Neural cell (in vitro differentiated cells): ENCODE measurements at regions not wholly inside any gene's neighbourhood (a gene's known extent, or its start where the extent isn't known, plus 50 kb on each side); places are given as distances from the start of the nearest gene placed in this dataset.

Source experiments
- H2AFZ ChIP-seq: fragments of 200-600, 300-800 bp; sonication (generic), shearing (Covaris generic); 2 replicates; pipeline ENCODE4 v1.6.0; 2014; ENCODE audit warnings: low read depth, mild to moderate bottlenecking, antibody characterized with exemption, low read length, moderate library complexity
- H3F3A ChIP-seq: fragments of 200-600 bp; shearing (Covaris generic); 2 replicates; pipeline ENCODE4 v1.6.1; 2016; ENCODE audit warnings: mild to moderate bottlenecking, moderate library complexity, mixed read lengths, antibody characterized with exemption, low read length; ENCODE audit not compliant: insufficient read depth, poor library complexity, severe bottlenecking
- H3K27ac ChIP-seq: fragments of 200-600, 300-800 bp; sonication (generic), shearing (Covaris generic); 2 replicates; pipeline ENCODE4 v1.5.1; 2014; ENCODE audit warnings: mild to moderate bottlenecking, low read length, moderate library complexity
- H3K27me3 ChIP-seq: fragments of 300-800, 200-600 bp; sonication (generic), shearing (Covaris generic); 2 replicates; pipeline ENCODE4 v1.6.0; 2014; ENCODE audit warnings: mild to moderate bottlenecking, low read depth, low read length, moderate library complexity; ENCODE audit not compliant: insufficient read depth
- H3K36me3 ChIP-seq: fragments of 300-800, 200-600 bp; sonication (generic), shearing (Covaris generic); 2 replicates; pipeline ENCODE4 v1.5.1; 2014; ENCODE audit warnings: mild to moderate bottlenecking, antibody characterized with exemption, low read length, moderate library complexity; ENCODE audit not compliant: insufficient read depth
- H3K4me2 ChIP-seq: fragments of 300-800, 200-600 bp; sonication (generic), shearing (Covaris generic); 2 replicates; pipeline ENCODE4 v1.6.0; 2014; ENCODE audit warnings: mild to moderate bottlenecking, low read length
- H3K4me3 ChIP-seq: fragments of 300-800, 200-600 bp; sonication (generic), shearing (Covaris generic); 2 replicates; pipeline ENCODE4 v1.5.1; 2014; ENCODE audit warnings: mild to moderate bottlenecking, low read length, moderate library complexity
- H3K79me2 ChIP-seq: fragments of 200-600 bp; shearing (Covaris generic); replicated peaks from 2 replicates; pipeline ENCODE4 v1.6.0; 2014; ENCODE audit warnings: mild to moderate bottlenecking, low read length, moderate library complexity; ENCODE audit not compliant: insufficient read depth
- H3K9ac ChIP-seq: fragments of 300-800, 200-600 bp; sonication (generic), shearing (Covaris generic); 2 replicates; pipeline ENCODE4 v1.6.1; 2016; ENCODE audit warnings: mild to moderate bottlenecking, low read length, mixed read lengths
- H3K9me2 ChIP-seq: fragments of 200-600 bp; shearing (Covaris generic); 2 replicates; pipeline ENCODE4 v1.6.1; 2016; ENCODE audit warnings: mild to moderate bottlenecking, low read length, mixed read lengths; ENCODE audit not compliant: insufficient read depth
- H3K9me3 ChIP-seq: fragments of 200-600, 300-800 bp; sonication (generic), shearing (Covaris generic); 2 replicates; pipeline ENCODE4 v1.6.1; 2016; ENCODE audit warnings: mild to moderate bottlenecking, mixed run types, low read length, moderate library complexity, mixed read lengths
- H4K20me1 ChIP-seq: fragments of 200-600 bp; shearing (Covaris generic); 2 replicates; pipeline ENCODE4 v1.6.1; 2016; ENCODE audit warnings: mild to moderate bottlenecking, mixed run types; ENCODE audit not compliant: insufficient read depth
- EP300 ChIP-seq: fragments of 450-650 bp; conservative IDR thresholded peaks from 2 replicates; pipeline ENCODE4 v1.6.1; 2014; ENCODE audit warnings: antibody characterized with exemption, mild to moderate bottlenecking, moderate library complexity; ENCODE audit not compliant: poor library complexity, severe bottlenecking
- EZH2 ChIP-seq: fragments of 200-600, 300-800 bp; shearing (Covaris generic), sonication (generic); IDR thresholded peaks from 2 replicates; pipeline ENCODE4 v1.6.1; 2014; ENCODE audit warnings: antibody characterized with exemption, low read length, borderline replicate concordance, mild to moderate bottlenecking; ENCODE audit not compliant: insufficient read depth, poor library complexity, severe bottlenecking
- MXI1 ChIP-seq: fragments of 450-650 bp; conservative IDR thresholded peaks from 2 replicates; pipeline ENCODE4 v1.6.1; 2014; ENCODE audit warnings: antibody characterized with exemption, mild to moderate bottlenecking; ENCODE audit not compliant: poor library complexity, severe bottlenecking
- POLR2AphosphoS5 ChIP-seq: IDR thresholded peaks from 2 replicates; pipeline ENCODE4 v1.6.1; 2012
- RAD21 ChIP-seq: fragments of 450-650 bp; conservative IDR thresholded peaks from 2 replicates; pipeline ENCODE4 v1.6.1; 2014; ENCODE audit warnings: antibody characterized with exemption, mild to moderate bottlenecking, moderate library complexity
- SMC3 ChIP-seq: fragments of 450-650 bp; conservative IDR thresholded peaks from 2 replicates; pipeline ENCODE4 v1.6.1; 2014; ENCODE audit warnings: antibody characterized with exemption, mild to moderate bottlenecking, moderate library complexity; ENCODE audit not compliant: poor library complexity
- TAF1 ChIP-seq: IDR thresholded peaks from 2 replicates; pipeline ENCODE4 v1.6.1; 2012; ENCODE audit warnings: low read depth
- TF ChIP-seq, protein P1 (sequence below): IDR thresholded peaks from 2 replicates; pipeline ENCODE4 v1.6.1; 2012; ENCODE audit warnings: borderline replicate concordance
- TF ChIP-seq, protein P2 (sequence below): fragments of 450-650 bp; IDR thresholded peaks from 2 replicates; pipeline ENCODE4 v1.5.1; 2014; ENCODE audit warnings: antibody characterized with exemption, mild to moderate bottlenecking, moderate library complexity; ENCODE audit not compliant: poor library complexity, severe bottlenecking

DNA sequence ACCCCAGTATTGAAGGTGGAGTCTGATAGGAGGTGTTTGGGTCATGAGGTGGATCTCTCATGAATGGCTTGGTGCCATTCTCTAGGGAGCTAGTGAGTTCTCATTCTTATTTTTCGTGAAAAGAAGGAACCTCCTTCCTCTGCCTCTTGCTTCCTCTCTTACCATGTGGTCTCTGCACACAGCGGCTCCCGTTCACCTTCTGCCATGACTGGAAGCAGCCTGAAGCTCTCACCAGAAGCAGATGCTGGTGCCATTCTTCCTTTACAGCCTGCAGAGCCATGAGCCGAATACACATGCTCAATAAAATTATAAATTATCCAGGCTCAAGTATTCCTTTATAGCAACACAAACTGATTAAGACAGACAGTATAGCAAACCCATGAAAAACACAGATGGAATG lies 545.1 kb upstream of the C16orf82 start:
- Histone ChIP-seq H3K36me3 (no peaks in the 10 kb centered on the region), H4K20me1 (no peaks in the 10 kb centered on the region), H2AFZ (no peak overlapping the region), H3K9ac (no peak overlapping the region), H3K27ac (no peak overlapping the region), H3K9me2 (no peaks in the 10 kb centered on the region), H3K9me3 (no peaks in the 10 kb centered on the region), H3K79me2 (no peaks in the 10 kb centered on the region), H3F3A (no peaks in the 10 kb centered on the region), H3K4me3 (no peak overlapping the region), H3K4me2 (no peak overlapping the region), H3K27me3 (no peaks in the 10 kb centered on the region)
- TF ChIP-seq, protein P1, sequence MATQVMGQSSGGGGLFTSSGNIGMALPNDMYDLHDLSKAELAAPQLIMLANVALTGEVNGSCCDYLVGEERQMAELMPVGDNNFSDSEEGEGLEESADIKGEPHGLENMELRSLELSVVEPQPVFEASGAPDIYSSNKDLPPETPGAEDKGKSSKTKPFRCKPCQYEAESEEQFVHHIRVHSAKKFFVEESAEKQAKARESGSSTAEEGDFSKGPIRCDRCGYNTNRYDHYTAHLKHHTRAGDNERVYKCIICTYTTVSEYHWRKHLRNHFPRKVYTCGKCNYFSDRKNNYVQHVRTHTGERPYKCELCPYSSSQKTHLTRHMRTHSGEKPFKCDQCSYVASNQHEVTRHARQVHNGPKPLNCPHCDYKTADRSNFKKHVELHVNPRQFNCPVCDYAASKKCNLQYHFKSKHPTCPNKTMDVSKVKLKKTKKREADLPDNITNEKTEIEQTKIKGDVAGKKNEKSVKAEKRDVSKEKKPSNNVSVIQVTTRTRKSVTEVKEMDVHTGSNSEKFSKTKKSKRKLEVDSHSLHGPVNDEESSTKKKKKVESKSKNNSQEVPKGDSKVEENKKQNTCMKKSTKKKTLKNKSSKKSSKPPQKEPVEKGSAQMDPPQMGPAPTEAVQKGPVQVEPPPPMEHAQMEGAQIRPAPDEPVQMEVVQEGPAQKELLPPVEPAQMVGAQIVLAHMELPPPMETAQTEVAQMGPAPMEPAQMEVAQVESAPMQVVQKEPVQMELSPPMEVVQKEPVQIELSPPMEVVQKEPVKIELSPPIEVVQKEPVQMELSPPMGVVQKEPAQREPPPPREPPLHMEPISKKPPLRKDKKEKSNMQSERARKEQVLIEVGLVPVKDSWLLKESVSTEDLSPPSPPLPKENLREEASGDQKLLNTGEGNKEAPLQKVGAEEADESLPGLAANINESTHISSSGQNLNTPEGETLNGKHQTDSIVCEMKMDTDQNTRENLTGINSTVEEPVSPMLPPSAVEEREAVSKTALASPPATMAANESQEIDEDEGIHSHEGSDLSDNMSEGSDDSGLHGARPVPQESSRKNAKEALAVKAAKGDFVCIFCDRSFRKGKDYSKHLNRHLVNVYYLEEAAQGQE, result no peak
- TF ChIP-seq MXI1 (no peak), TAF1 (no peak), POLR2AphosphoS5 (no peak), EP300 (no peak), SMC3 (no peak), RAD21 (no peak), EZH2 (no peak)
- TF ChIP-seq, protein P2, sequence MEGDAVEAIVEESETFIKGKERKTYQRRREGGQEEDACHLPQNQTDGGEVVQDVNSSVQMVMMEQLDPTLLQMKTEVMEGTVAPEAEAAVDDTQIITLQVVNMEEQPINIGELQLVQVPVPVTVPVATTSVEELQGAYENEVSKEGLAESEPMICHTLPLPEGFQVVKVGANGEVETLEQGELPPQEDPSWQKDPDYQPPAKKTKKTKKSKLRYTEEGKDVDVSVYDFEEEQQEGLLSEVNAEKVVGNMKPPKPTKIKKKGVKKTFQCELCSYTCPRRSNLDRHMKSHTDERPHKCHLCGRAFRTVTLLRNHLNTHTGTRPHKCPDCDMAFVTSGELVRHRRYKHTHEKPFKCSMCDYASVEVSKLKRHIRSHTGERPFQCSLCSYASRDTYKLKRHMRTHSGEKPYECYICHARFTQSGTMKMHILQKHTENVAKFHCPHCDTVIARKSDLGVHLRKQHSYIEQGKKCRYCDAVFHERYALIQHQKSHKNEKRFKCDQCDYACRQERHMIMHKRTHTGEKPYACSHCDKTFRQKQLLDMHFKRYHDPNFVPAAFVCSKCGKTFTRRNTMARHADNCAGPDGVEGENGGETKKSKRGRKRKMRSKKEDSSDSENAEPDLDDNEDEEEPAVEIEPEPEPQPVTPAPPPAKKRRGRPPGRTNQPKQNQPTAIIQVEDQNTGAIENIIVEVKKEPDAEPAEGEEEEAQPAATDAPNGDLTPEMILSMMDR, result no peak

DNA sequence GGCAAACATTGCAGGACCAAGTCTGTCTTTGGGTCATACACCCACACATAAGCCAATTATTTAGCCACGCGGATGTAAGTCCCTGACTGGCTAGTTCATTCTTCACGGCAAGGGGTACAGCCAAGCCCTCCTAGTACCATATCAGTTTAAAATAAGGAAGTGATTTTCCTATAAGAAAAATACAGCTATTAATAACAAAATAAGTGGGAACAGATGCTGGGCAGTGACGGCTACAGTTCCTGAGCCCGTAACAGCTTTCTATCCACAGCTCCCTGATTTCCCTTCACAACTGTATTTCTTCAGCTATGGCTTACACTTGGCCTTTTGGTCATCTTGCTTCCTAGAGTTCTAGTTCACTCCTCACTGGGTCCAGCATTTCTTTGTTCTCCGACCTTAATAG lies 542.4 kb upstream of the C16orf82 start:
- no peak overlapping the region for H3K4me3 ChIP-seq
- H3K9me2 ChIP-seq, result no peaks in the 10 kb centered on the region
- no peak for TF ChIP-seq RAD21
- TF ChIP-seq, protein P1, result no peak
- no peak overlapping the region for H2AFZ ChIP-seq
- no peaks in the 10 kb centered on the region for H4K20me1 ChIP-seq
- H3K27ac ChIP-seq, result no peak overlapping the region
- H3K79me2 ChIP-seq, result no peaks in the 10 kb centered on the region
- H3K9ac ChIP-seq, result no peak overlapping the region
- no peaks in the 10 kb centered on the region for H3K9me3 ChIP-seq
- H3K36me3 ChIP-seq, result no peaks in the 10 kb centered on the region
- no peak overlapping the region for H3K4me2 ChIP-seq
- H3F3A ChIP-seq, result no peaks in the 10 kb centered on the region
- no peaks in the 10 kb centered on the region for H3K27me3 ChIP-seq
